Femur (tissue), 1 donor: ENCODE measurements at regions not wholly inside any gene's neighbourhood (a gene's known extent, or its start where the extent isn't known, plus 50 kb on each side); places are given as distances from the start of the nearest gene placed in this dataset.
A peak's percentile ranks its signal among the peaks of the same experiment; 100 is the strongest.
"Not testable (repeated sequence)": the region's sequence is repeated elsewhere in the genome, so short reads cannot be mapped to it uniquely, and the experiment has no call there.

Experiments
- DNase-seq: peaks from one replicate; pipeline ENCODE4 v3.0.0-alpha.2; 2017

DNA sequence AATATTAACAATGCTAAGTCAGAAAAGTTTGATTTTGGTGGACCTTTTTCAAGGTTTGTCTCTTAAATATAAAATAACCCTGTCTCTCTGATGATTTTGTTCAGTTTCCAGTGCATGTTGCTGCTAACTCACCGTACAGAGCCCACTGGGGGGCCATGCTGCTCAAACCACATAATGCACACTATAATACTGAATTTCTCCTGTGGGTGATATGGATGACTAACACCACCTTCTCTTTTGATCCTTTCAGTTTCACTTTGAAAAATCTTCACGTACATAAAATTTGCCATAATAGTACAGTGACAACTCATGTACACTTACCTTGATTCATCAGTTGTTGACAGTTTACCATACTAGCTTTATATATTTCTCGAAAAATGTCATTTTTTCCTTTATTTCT, 506.6 kb upstream of the MAN1A1 start:
- DNase-seq = no peak

DNA sequence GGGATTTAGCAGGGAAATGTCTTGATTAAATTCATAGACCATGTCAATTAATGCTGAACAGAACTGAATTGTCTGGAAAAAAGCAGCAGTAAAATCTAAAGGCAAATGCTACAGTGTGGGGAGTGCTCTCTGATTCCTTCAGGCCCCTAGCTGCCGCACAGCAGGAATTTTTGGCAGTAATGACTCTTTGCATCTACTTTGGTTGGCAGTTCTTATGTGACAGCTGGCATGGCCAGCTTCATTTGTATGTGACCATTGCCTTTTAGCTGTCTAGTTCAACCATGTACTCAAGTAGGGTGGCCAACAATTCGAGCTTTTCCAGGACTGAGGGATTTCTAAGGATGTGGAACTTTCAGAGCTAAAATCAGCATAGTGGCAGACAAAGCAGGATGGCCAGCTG, 499.1 kb upstream of the MAN1A1 start:
- peak; percentile 27 for DNase-seq

DNA sequence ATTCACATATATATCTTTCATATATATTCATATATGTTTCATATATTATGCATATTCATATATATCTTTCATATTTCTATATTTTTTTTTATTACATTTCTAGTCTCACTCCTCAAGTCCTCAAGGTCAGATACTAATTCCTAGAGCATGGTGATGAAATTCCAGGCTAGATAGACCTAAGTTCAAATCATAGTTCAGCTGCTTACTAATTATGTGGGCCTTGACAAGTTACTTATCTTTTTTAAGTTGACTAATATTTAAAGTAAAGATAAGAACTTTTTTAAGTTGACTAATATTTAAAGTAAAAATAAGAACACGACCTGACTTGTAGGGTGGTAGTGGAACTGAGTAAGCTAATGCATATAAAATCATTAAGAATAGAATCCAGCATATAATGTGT, 495.6 kb upstream of the MAN1A1 start:
- DNase-seq = no peak

DNA sequence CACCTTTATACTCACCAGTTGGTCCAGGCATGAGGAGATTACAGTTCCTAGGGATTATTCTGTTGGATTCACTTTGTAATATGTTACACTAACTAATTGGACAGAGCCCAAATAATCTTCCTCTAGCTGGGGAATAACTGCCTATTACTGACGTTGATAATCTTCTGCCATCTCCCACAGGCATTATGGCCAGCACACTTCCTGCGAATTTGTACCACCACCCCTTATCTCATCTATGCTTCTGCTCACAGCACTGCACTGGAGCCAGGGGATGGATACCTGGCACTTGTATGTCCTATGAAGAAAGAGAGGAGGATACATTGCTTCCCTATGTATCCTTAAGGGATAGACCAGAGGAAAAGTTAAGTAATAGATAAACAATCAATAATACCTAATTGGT, 494.8 kb upstream of the MAN1A1 start:
- no peak for DNase-seq

DNA sequence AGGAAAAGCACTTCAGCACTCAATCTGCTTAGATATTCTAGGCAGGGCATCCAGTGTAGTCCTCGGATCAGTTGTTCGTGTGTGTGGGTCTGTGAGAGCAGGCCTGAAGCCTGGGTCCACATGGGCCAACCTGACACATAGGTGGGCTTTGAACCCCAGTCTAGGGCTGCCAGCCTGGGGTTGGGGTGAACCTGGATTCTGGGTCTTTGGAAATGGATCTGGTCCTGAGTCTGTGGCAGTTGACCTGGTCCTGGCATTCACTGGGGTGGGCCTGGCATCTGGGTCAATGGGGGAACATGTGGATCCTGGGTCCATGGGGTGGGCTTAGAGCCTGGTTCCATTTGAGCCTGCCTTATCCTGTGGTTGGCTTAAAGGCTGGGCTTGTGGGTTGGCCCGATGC, 492.6 kb upstream of the MAN1A1 start:
- no peak for DNase-seq

DNA sequence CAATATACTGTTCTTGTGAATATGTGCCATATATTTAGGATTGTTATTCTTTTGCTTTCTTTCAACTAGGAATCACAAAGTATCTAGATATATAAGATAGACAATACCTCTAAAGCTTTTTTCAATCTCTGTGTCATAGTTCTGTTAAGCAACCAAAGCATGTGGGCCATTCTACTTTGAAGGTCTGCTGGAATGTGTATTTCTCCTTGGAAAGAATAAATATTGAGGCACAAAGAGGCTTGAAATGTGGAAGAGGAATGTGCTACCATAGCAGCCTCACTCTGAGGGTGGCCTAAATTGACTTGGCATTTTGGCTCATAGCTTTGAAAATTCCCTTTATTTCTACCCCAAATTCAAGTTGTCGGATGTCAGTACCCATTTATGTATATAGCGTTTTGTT, 488.5 kb upstream of the MAN1A1 start:
- no peak for DNase-seq

DNA sequence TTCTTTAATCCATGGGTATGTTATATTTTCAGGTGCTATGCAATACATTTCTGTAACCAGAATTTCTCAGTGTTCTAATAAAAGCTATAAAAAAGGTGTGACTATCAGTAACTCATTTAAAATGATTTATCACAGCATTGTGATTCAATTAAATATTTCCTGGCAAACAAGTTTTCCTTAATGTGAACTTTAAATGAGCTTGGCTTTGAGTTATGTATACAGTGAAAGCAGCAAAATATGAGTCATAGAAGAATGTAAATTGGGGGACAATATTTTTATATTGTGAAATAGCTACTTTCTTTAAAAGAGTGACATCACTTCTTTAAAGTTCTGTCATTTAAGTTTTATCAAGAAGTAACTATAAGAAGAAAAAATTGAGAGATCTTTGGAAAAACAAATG, 484.9 kb upstream of the MAN1A1 start:
- DNase-seq = no peak

DNA sequence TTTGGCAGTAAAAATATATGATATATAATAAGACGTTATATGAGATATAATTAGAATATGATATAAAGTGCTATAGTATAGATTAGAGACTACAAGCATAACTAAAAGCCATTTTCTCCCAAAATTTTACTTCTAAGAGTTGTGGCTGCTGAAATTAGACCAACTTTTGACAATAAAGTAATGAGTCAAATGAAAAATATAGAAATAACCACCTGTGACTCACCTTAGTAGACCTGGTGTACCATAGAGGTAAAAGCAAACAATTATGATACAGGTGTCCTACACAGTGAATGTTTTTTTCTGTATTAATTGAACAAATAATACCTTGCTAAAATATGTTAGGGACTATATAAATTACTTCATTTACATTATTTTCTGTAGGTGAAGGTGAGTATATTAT, 482.9 kb upstream of the MAN1A1 start:
- DNase-seq = no peak

DNA sequence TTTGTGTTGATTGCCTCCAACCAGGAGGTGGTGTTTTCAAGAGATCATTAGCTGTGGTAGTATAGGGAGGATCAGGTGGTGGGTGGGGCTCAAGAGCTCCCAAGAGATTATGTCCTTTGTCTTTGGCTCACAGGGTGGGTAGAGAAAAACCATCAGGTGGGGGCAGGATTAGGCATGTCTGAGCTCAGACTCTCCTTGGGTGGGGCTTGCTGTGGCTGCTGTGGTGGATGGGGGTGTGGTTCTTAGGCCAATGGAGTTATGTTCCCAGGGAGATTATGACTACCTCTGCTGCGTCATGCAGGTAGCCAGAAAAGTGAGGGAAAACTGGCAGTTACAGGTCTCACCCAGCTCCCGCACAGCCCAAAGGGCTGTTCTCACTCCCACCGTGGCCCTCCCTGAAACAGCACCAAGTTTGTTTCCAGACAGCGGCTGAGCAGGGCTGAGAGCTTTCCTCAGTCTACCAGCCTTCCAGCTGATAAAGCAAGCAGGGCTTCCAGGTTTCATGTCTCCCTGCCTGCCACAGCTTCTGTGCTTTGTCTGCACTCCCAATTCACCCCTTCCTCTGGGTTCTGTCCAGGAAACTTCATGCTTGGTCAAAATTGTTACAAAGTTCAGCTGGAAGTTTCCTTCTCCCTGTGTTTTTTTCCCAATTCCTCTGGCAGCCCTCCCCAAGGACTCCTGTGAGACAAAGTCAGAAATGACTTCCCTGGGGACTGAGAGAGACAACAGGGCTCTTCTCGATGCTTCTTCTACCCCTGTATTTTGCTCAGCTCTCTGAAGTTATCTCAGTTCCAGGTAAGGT, 481.1 kb upstream of the MAN1A1 start:
- DNase-seq = no peak

DNA sequence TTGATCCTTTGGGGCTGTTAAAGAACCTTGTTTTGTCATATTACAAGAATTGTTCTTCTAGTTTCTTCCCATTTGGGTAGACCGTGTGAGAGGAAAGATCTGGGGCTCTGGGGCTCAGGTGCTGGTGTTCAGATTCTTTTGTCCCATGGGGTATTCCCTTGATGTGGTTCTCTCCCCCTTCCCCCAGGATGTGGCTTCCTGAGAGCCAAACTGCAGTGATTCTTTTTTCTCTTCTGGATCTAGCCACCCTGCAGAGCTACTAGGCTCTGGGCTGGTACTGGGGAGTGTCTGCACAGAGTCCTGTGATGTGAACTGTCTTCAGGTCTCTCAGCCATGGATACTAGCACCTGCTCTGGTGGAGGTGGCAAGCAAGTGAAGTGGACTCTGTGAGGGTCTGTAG, 480.5 kb upstream of the MAN1A1 start:
- DNase-seq = no peak

DNA sequence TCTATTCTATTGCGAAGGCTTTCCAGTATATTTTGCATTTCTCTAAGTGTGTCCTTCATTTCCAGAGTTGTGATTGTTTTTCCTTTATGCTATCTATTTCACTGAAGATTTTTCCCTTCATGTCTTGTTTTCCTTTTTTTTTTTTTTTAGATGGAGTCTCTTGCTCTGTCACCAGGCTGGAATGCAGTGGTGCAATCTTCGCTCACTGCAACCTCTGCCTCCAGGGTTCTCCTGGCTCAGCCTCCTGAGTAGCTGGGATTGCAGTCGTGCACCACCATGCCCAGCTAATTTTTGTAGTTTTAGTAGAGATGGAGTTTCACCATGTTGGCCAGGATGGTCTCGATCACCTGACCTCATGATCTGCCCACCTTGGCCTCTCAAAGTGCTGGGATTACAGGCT, 479.9 kb upstream of the MAN1A1 start:
- DNase-seq = not testable (repeated sequence)

DNA sequence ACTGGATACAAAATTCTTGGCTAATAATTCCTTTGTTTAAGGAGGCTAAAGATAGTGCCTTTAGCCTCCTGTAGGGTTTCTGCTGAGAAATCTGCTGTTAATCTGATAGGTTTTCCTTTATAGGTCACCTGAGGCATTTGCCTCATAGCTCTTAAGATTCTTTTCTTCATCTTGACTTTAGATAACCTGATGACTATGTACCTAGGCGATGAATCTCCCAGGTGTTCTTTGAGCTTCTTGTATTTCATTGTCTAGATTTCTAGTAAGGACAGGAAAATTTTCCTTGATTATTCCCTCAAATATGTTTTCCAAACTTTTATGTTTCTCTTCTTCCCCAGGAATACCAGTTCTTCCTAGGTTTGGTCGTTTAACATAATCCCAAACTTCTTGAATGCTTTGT, 479.4 kb upstream of the MAN1A1 start:
- DNase-seq = no peak

DNA sequence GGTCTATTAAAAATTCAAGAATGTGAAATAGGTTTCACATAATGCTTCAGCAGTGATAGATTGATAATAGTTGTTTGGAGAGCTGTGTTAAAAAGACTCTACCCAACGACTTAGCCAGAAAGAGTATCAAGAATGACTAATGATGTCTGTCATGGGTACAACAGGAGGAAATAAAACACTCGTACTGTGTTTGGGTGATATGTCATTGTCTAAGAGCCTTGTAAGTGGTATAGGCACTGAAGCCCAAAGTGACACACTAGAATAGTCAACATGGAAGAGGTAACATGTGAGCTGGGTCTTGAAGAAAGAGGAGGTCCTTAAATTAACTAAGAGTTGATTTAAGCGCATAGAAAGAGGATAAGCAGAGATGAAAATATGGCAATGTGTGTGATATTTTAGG, 471.8 kb upstream of the MAN1A1 start:
- no peak for DNase-seq

DNA sequence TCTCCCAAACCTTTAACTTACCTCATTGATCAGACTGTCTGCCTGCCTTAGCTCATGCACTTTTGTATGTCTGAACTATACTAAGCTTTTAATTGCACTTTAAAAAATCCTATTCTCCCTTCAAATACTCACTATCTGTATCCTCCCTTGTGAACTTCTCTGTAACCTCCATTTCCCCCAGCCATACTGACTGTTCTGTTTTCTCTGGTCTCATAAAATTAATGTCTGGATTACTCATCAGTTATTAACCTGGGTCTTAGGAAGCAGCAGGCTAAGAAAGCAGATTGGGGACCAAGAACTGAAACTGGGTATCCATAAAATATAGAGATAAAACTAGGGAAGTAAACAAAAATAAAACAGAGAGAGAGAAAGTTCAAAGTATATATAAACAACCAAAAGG, 469.3 kb upstream of the MAN1A1 start:
- no peak for DNase-seq

DNA sequence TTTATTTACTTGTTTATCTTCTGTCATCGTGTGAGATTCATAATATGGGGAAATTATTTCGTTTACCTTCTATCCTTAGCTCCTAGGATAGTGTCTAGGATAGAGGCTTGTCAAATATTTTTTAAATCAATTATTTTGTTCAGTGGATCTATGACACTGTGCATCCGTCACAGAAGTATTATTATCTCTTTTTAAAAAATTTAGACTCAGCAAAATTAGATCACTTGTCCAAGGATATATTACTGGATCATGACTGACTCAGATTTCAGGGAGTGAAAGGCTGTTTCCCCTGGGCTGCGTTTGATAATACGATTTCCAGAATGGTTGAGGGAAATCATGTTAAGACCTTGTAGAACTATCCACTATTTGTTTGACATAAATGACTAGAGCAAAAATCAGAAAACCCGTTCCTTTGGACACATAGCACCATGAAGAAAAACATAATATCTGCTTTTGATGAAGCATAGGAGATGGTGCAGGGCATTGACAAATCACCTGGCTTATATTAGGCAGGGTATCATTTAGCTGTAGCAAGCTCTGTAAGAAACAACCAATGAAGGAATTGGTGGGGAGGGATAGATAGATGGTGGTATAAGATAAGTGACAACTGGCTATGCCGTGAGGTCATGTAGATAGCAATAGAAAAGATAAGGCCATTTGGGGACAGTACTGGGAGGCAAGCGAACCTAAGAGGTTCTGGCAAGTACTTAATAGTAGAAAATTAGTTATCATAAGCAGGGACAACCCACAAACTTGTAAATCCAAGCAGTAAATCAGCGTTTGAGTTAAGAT, 465.2 kb upstream of the MAN1A1 start:
- DNase-seq = no peak

DNA sequence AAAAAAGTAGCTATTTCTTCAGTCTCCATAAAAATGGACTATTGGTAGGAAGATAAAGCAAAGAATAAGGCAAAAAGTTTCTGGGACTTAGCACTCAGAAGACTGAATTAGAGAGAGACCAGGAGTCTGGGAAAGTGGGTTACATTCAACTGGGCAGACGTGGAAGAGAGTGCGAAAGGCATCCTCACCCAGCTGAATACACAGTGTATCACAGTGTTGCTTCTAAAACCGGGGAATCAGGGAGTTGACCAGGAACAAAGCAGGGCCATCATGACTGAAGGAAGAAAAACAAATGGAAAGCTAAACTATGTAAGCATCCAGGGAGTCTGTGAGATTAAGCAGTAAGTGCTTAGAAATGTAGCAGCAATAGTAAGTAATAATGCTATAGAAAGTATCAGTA, 452.9 kb upstream of the MAN1A1 start:
- DNase-seq = no peak

DNA sequence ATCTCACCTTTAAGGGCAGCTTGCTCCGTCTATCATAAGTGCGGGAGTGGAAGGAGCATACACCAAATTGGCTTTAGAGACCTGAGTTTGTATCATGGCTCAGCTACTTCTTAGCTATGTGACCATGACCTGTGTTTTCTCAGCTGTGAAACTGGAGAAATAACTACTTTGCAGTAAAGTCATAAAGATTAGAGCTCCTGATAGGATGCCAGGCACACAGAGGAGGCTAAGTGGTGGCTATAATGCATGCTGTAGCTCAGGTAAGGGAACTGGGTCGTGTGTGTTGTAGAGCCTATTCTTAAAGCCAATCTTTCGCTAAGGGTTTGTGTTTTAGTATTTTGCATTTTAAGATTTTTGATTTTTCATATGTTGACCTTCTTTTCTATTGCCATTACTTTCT, 451.5 kb upstream of the MAN1A1 start:
- no peak for DNase-seq

DNA sequence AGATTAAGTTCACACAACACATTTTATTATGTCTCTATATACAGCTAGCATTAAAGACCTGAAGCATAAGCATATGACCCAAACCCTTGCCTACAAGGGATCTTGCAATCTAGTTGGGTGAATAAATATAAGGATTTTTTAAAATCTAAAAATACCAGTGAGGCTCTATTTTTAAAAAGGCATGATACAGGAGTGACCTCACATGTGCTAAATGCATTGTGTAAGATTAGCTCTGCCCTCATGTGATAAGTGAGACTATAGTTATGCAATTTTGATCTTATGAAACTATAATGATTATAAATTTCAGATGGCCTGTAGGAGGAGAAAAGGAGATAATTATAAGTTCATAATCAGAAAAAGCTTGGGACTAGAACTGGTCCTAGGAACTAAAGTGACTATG, 451.0 kb upstream of the MAN1A1 start:
- DNase-seq = no peak

DNA sequence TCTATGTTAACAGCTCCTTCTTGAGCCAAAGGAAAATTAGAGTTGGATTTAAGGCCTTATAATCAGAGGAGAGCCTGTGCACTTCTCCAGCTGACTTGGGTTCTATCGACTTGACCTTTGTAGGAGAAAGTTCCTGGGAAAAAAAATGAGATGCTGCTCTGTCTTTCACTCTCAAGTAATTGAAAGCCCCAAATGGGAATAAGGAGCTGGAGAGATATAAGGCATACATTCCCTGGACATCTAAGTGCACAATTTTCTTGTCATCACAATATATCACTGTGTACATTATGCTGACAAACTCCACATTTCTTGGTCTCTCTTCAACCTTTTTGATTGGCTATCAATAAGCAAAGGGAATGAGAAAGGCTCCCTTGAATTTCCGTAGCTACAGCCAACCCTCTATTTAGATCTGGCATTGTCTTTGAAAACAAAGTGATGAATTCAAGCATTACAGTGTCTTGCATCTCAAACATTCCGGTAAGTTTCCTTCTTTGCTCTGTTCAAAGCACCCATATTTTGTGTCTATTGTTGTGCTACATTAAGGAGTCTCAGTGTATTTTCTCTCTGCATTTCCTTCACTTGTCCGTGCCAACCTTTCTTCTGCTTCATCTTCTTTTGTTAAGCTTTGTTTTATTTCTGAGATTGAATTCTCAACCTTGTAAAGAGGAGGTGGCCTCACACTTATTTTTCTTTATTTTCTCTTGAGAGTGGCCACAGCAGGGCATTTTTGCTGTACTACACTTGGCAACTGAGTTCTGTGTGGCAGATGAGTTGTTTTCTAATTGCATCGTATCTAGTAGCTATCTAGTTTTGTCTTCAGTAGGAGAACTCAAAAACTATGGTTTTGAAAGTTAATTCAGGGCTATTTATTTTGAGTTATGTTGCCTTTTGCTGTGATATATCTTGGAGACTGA, 450.3 kb upstream of the MAN1A1 start:
- DNase-seq = no peak

DNA sequence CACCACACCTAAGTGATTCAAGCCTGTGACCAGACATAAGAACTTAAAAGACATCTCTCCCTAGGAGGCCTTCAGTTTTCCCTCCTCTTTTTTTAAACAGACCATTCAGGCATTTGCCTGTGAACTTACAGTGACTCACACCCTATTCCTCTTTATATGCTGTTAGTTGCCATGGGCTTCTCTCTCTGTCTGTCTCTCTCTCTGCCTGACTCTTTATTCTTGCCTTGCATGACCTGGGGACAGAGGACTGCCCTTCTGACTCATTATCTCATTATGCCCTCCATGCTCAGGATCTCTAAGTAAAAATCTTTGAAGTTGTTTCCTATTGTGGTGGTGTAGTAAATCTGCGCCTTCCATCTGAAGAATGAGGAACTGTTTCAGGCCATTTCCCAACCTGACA, 442.2 kb upstream of the MAN1A1 start:
- no peak for DNase-seq

DNA sequence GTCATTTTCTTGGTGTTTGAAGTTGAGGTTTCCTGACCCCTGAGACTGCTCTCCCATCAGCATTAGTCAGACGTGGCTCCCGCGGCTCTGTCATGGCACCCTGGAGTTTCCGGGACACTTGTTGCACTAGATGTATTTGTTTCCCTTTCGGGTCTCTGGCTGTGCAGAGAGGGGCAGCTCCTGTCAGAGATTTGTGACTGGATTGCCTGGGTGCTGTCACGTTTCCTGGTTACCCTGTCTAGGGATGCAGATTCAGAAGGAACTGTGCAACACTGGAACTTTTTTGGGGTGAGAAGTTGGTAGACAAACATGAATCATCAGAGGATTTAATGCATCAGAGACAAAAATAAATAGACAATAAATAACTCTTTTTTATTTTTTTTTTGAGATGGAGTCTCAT, 431.8 kb upstream of the MAN1A1 start:
- no peak for DNase-seq

DNA sequence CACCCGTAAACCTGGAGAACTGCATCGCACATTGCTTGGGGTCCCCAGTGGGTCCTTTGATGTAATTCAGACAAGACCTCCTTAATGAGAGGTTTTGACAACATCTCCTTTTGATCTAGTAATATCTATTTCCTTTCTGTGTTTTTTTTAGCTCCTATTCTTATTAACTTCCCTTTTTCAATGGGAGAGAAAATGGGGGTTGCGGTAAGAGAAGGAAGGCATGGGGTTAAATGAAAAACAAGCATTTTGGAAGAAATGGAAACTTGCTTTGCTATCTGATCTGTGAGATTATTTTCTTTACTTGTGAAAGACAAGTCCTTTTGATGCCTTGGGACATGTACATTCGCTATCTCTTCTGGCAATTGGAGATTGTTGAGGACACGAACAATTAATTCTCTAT, 418.6 kb upstream of the MAN1A1 start:
- DNase-seq = no peak

DNA sequence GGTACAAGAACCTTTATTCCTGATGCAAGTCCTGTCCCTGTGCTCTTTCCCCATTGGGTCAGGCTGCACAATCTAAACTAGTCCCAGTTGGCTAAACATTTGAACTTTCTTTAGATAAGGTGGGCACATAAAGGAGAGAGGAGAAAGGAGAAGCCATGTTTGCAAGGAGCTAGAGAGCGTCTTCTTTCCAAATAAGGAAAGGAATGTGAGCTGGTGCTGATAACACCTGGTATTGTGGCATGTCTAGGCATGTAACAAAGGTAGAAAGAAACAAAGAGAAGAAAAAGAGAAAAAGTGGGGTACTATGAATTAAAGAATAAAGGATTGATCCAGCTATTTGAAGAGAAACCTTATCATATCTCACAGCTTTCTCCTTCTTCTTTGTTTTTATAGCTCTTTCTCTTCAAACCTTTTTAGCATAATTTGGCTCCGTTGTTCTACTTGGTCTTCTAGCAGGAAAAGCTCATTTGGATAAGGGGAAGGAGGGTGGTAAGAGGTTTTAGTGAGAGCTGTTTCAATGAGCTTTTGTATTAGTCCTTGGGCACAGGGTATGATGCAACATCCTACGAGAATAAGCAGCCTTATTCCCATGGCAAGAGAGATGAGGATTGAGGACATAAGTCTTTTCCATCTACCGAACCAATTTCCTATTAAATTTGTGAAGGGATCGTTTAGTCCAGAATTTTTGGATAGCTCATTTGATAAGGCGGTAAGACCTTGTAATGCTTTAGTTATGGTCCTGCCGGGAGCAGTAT, 415.5 kb upstream of the MAN1A1 start:
- DNase-seq = no peak
